ENCODE measurements at regions not wholly inside any gene's neighbourhood (a gene's known extent, or its start where the extent isn't known, plus 50 kb on each side); places are given as distances from the start of the nearest gene placed in this dataset.

DNA sequence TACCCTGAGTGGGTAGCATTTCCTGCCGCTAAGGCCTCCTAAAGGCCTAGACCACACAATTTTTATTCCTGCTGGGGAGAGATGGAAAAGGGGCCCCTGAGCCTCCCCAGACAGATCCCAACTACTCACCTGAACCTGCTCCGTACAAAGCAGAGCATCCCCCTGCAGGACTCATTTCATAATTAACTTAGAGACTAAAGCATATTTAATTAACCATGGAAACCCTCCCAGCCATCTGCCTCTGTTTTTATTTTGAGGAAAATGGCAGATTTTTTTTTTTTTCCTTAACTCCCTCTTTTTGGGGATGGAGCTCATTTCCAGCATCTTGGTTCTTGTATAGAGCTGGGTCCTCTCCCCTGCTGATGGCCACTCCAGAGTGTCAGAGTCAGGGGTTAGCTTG, 96.5 kb upstream of the CRHR1 start:
- DNase-seq (ENCODE audit: low spot score): no peak

DNA sequence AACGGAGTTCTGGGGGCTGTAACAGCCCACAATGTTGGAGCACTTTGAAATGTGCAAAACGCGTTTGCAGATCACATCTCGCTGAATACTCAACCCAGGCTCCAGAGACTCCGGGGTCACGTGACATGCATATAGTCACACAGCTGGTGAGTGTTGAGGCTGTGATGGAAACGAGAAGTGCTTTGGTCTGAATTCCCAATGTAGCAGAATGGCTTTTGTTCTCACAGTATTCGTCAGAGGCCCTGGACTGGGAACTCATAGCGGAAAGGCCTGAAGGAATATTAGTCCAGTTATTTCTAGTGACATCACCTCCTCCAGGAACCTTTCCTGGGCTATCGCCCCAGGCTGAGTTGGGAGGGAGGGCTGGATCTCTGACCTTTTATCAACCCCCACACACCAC, 95.8 kb upstream of the CRHR1 start:
- no peak for DNase-seq (ENCODE audit: low spot score)

DNA sequence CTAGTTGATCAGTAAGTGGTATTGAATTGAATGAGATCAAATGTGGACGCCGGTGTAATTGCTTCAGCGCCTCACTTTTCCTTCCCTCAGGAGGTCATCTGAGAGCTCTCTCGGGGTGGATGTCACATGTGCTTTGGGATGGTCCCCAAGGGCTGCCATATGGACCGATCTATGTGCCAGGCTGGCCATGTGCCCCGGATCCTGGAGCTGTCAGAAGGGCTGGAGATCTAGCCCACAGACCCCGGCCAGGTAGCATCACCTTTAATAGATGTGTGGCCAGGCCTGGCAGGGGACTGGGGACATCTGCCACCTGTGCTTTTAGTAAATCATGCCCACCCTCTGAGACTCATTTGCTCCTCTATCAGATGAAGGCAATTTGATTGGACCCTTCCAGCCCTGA, 95.3 kb upstream of the CRHR1 start:
- no peak for DNase-seq (ENCODE audit: low spot score)

DNA sequence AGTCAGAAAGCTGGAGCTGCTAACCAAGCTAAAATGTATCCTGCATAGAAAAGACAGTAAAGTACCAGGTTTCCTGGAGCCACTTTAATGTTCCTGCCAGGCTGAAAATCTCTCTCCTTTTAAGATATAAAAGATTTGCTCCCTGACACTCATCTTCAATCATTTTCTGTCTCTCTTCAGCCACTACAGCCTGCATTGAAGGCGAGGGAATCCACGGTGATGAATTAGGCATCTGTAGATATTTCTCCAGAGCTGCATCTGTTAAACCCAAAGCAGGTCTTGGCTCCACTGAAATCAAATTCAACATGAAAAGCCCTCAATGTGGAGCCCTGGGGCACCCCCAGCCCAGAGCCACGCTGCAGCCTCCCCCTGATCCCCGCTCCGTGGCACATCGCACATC, 94.7 kb upstream of the CRHR1 start:
- no peak for DNase-seq (ENCODE audit: low spot score)

DNA sequence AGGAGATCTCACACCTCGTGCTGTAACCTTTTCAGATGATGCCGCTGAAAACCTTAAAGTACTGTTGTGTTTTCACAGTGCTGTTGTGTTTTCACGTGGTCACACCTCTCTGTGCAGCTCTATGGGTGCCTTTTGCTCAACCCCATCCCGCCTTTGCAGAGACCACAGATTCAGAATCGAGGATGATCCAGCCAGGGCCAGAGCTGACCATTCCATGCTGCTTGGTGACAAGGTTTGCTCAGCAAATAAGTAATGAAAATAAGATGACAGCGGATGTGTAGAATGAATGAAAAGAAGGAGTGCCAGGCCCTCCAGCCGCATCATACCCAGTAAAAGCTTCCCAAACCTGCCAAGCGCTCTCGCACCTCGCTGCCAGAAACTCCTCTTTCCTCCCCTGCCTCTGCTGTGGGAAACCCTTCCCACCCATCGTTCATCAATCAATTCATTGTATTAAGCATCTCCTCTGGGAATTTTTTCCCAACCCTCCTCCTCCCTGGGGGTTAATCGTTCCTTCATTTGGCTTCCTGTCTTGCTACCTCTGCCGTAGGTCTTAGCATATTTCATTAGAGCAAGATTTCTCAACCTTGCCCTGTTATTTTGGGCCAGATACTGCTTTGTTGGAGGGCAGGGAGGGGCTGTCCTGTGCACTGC, 93.4 kb upstream of the CRHR1 start:
- no peak for DNase-seq (ENCODE audit: low spot score)

DNA sequence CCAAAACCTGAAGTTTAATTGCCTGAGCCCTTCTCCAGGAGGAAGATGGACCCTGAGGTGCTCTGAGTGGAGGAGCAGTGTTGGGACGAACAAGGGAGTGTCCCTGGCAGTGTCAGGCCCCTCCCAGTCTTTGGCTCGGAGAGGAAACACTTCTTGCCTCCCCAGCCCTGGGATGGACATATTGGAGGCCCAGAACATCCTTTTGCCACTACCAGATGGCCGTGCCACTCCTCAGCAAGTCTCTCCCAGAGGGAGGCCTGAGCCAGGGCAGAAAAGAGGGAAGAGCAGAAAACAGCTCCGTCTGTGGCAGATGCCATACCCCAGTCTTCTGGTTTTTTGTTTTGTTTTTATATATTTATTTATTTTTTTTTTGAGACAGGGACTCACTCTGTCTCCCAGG, 91.5 kb upstream of the CRHR1 start:
- no peak for DNase-seq (ENCODE audit: low spot score)

DNA sequence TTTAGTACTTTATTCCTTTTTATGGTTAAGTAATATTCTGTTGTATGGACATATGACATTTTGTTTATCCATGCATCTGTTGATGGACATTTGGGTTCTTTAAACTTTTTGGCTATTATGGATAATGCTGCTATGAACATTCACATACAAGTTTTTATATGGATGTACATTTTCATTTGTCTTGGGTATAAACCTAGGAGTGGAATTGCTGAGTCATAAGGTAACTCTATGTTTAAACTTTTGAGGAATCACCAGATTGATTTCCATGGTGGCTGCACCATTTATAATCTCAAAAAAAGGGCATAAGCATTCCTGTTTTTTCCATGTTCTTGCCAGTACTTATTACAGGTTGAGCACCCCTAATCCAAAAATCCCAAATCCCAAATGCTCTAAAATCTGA, 90.3 kb upstream of the CRHR1 start:
- no peak for DNase-seq (ENCODE audit: low spot score)

DNA sequence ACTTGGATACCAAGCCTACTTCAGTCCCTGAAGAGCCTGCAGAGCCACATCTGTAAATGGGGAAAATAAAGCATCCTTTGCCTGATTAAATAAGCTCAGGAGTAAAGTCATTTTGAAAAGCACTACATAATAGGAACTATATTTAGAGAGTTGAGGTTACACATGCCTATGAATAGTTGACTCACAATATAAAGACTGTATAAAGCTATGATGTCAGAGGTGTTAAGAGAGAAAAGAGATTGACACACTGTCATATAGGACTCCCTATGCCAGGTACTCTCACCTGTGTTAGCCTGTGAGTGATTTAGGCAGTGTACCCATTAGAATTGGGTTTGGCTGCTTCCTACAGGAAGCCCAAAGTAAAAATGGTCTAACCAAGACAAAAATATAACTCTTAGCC, 87.7 kb upstream of the CRHR1 start:
- no peak for DNase-seq (ENCODE audit: low spot score)

DNA sequence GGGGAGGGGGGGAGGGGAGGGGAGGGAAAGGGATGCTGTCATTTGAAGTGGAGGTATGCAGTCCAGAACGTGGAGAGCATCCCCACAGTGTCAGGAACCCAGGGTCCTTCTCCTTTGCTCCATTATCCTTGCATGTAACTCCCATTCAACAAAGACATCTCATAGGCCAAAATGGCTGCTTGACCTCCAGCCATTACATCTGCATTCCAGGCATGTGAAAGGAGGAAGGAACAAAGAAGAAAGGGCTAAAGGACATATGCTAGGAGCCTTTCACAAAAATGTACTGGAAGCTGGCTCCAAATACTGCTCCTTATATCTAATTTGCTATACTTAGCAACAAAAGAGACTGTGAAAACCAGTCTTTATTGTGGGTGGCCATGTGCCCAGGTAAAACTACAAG, 87.0 kb upstream of the CRHR1 start:
- no peak for DNase-seq (ENCODE audit: low spot score)

DNA sequence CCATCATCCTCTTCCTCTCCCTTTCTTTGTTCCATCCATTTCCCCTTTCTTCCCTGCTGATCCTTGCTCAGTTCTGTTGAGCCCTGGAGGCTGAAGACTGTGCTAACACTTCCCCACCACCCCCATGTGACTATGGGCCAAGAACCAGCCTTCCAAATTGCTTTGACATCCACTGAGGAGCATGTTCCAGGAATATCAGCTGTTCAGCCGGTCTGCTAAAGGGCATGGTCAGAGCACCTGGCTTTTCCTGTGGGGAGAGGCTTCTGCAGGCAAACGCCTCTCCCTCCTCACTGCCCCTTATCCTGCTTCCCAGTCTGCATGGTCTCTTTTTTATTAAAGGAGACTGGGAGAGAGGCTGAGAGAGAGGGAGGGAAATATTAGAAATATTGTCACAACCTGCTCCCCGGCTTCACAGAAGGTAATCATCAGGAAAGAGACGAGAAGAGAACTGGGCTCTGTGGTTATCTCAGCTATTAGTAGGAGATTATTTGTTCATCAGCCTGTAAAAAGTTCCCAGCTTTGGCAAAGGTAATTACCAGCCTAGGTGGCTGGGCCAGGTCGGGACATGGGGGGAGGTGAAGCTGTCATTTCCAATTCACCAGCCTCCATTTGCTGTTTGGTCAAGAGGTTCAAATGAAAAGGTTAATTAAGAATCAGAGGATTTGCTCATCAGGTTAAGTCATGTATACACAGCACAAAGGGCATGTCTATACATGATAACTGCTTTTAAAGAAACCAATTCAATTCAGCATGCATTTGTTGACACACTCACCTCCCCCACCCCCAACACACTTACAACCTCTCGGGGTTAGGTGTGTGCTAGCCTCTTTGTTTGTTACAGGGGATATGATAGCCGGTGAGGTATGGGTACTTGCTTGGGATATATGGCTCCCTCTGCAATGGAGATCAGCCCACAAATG, 83.7 kb upstream of the CRHR1 start:
- no peak for DNase-seq (ENCODE audit: low spot score)

DNA sequence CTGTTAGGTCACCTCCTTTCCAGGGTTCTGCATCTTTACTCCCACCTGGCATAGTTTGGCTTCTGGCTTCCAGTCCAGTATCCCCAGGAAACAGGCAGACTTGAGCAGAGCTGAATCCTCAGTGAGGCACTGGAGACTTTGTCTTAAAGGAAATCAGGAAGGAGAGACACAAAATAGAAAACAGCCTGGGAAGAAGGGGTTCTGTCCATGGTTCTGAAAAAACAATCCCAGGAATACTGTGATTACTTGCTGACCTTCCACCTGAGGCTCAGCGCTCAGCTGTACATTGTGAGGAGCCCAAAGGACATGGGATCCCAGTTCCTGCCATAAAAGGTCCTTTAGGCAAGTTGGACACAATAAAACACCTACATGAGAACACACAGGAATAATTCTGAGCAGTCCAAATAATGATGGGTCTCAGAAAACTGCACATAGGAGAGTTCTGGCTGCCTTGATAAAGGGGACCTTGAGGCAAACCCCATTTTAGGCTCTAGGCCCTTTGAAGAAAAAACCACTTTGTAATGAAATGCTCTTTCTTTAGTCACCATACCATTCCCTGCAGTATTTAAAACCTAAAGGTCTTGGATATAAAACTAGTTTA, 81.4 kb upstream of the CRHR1 start:
- DNase-seq (ENCODE audit: low spot score): peak; percentile 48

DNA sequence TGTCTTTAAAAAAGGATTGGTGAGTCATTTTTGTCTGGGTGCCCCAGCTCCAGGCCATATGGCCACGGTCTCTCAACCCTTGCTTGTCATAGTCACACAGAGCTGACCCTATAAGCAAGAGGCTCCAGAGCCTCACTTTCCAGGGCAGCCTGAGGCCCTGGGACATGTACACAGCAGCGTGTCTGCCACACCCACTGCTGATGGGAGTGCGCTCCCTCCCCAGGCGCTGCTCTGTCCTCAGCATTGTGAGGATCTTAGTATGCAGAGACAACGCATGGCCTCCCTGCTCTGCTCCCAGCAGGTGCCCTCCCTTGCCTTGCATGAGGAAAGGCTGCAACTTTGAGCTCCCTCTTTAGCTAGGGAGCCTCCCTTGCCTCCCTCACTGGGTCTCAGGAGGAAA, 80.8 kb upstream of the CRHR1 start:
- no peak for DNase-seq (ENCODE audit: low spot score)

DNA sequence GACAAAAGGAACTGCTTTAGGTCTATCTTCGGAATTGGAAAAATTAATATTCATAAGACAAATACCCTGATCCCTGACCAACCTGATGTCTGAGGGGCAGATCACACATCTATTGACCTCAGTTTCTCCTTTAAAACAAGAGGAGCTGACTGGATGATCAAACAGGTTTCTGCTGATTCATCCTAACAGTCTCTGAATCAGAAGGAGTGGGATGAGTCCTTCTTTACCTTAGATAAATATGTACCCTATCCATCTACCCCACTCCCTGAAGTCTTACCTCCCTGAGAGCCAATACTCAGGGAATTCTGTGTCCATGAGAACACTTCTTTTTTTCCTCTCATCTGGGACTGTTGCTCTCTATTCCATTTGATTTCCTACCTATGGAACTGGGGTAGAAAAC, 80.3 kb upstream of the CRHR1 start:
- DNase-seq (ENCODE audit: low spot score): no peak

DNA sequence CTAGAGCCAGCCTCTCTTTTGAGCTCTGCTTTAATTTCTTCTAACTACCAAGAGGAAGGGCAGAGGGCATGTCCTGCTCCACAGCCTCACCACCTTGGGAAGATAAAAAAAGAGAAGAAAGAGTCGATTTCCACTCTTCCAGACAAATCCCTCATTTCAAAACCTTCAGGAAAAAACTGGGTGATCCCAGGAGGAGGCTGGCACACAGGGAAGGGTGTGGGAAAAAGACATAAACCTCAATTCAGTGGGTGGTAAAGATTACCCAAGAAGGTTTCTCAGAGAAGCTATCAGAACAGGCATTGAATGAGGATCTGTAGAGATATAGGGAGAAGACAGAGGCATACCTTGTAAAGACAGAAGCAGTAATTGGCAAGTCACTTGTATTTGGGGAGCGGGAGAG, 79.9 kb upstream of the CRHR1 start:
- DNase-seq (ENCODE audit: low spot score): no peak

DNA sequence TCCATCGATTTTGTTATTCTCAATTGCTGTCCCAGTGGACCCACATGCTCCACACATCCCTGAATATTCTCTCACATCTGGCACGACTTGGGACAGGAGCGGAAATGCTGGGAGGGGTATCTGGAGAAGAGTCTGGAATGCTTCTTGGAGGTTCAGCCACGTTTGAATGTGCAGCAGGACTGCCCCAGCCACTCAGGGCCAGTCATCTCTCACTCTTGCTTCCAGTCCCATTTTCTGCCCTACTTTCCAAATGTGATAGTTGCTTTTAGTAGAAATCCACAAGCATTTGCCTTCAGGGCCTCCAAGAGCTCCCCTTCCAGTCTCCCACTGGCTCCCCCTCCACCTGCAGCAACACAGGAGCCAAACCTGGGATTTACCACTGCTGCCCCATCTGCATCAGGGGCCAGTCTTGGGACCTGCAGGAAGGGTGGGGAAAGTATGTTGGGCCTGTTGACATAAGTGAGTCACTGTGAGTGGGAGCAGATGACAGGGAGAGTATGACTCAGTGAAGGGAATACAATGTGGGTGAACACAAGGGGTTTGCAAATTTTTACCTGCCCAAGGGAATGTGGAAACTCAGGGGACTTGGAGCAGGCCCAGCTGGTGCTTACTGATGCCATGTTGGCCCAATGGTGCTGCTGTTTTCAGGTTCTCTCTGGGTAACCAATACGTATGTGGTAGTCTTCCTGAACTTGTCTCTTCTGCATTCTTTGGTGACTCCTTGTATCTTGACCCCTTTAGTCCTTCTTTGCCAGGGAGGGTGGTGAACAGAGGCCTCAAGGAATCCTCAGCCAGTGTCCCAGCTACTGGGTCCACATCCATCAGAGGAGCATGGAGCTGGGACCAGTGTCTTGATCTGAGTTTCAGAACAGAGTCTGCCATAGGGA, 78.8 kb upstream of the CRHR1 start:
- DNase-seq (ENCODE audit: low spot score): no peak

DNA sequence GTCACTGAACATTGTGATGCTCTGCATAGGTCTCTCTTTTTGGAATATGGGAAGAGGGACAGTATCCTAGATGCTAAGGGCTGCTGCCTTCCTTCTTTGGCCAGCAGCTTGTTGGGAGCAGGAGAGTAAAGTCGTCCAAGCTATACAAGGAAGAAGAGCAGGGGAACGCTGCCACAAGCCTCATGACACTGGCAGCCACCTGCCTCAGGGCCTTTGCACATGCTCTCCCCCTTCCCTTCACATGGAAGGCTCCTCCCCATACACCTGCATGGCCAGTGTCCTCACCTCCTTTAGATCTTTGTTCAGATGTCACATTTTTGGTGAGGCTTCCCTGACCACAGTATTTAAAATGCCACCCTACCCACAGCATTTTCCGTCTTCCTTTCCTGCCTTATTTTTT, 78.1 kb upstream of the CRHR1 start:
- DNase-seq (ENCODE audit: low spot score): no peak

DNA sequence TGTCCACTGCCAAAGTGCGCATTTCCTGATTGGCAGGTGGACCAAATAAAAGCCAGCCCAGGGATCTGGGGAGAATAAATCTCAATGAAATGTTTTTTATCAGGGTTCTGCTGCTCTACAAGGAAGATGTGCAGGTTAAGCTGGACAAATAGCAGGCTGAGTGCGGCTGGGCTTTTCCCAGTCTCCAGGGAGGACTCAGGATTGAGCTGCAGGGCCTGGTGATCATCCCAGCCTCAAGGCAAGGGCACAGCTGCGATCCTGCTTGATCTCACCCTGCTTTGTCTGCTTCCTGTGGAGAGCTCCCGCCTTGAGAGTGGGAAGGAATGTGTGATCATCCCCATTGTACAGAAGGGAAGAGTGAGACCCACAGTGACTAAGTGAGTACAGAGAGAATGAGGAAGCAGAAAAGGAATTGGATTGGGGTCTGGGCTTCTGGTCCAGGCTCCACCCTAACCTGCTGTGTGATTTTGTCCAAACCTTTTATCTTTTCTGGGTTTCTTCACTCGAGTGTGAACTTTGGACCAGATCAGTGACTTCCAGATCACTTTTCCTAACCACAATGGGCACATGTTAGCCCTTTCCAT, 75.3 kb upstream of the CRHR1 start:
- DNase-seq (ENCODE audit: low spot score): no peak

DNA sequence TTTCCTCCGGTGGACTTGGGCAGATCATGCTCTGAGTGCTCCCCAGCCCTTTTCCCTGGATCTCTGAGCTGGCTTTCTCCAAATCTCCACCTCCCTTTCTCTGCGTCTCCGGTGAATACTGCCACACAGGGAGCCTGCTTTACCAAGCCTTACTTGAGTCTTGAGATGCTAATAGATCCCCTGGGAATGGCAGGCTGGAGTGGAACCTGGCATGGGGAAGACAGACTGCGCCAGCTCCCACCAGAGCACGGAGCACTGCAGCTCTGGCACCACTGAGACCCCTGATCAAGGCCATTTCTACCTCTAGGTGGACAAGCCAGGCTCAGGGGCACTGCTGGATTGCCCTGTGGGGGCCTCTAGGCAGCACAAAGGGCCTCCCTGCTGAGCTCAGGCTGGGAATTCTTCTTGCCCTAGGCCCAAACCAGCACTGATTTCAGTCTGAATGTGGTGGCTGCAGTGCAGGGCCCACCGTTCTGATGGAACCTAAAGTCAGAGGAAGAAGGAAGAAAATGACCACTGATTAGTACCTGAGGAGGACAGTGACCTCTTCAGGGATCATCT, 74.3 kb upstream of the CRHR1 start:
- DNase-seq (ENCODE audit: low spot score): no peak

DNA sequence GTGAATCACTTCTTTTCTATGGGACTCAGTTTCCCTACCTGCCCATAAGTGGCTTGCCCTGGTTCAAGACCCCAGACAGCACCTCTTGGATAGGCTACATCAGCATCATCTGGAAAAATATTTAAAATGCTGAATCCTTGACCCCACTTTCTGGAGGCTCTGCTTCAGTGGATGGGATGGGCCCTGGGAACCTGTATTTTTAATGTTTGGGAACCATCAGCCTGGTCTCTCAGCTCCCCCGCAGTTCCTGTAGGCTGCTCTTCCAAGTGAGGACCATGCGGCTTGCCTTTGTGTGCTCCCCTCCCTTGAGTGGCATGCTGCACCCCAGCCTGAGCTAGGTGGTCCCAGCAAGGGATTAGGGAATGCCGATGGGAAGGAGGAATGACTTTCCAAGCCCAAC, 68.3 kb upstream of the CRHR1 start:
- no peak for DNase-seq (ENCODE audit: low spot score)

DNA sequence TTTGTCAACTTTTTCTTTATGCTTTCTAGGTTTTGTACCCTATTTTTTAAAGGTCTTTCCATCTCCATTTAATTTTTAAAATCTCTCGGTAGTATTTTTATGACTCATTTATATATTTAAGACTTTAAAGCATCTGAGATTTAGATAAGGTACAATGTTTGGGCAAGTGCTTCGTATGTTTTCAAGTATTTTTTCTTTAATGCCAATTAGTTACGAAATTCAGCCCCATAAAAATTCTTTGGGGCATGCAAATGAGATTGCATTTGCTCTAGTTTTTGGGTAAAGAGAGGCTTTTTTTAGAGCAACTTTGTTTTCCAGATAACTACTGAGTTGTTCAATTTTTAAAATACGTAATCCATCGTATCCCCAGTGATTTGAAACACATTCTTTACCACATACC, 65.3 kb upstream of the CRHR1 start:
- DNase-seq (ENCODE audit: low spot score): no peak

DNA sequence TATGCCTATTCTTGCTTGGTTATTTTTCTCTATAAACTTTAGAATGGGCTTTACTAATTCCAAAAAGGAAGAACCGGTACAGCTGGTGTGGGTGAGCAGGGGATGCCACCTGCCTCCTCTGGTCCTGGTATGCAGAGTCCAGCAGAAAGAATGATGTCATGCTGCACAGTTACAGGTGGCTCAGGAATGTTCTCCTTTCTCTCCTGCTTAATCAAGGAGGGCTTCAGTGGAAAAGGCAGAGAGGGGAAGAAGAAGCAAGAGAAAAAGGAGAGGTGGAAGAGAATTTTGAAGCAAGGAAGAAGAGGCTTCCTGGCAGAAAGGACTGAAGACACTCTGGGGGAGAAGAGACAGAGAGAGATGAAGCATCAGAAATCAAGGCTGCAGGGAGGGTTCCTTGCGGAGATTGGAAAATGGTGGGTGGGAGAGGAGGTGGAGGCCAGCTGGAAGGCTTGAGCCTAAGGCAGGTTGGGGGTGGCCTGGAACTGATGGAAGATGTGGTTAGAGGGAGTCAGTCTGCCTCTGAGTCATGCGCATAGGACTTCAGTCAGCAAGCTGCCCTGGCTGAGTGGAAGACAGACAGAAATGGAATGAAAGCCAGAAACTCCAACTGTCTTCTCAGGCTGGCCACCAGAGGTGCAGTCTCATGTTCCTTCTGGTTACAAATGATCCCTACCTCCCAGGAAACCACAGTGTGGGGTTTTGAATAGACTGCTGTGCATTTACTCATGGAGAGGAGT, 64.6 kb upstream of the CRHR1 start:
- DNase-seq (ENCODE audit: low spot score): peak; percentile 82

Data from GM03348 (cell line).